DMS114 treated with DMSO at 0.1 percent for 48 hours (cell line): ENCODE measurements at regions not wholly inside any gene's neighbourhood (a gene's known extent, or its start where the extent isn't known, plus 50 kb on each side); places are given as distances from the start of the nearest gene placed in this dataset.

Experiments
- DNase-seq: peaks from one replicate; lab custom pipeline; 2025; ENCODE audit not compliant: unreplicated experiment; lab: John Stamatoyannopoulos, UW

- no peak for DNase-seq
These were observed 131.9 kb downstream of the ASB1 start for GRCh38 chr2:238558456-238559099.

DNA sequence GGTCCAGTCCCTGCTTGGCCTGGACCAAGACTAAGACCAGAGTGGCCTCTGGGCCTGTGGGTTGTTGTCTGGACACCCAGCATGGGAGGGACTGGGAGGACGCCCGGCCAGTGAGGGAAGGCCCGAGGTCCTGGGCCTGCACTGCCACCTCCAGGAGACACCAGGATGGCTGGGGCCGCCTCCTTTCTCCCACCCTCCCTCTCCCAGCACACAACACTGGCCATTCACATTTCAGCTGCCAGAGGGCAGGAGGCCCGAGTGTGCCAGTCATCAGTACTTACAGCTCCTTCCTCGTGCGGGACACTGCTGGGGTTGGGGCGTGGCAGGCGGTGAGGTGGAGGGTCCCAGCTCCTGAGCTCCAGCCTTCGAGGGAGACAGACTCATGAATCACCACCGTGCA is 133.5 kb downstream of the ASB1 start:
- no peak for DNase-seq

GRCh38 chr2:238561230-238561629 is 134.5 kb downstream of the ASB1 start:
- no peak for DNase-seq

GRCh38 chr2:238562446-238562845 is 135.7 kb downstream of the ASB1 start:
- DNase-seq, result no peak

DNA sequence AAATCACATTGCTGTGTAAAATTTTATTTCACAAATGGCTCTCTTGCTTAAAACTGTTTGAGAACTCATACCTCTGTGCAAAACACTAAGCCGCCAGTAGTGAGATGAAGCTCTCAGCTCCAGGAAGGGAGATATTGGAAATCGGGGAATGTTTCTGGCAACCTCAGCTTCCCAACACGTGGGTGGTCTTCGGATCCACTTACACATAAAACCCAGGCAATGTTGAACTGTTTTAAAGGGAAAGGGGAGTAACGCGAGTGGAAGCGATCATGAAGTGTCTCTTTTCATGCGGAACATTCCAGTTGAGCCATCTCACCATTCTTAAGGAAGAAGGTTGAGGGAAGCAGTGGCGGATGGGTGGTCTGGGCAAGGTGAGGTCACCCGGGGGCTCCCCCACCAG is 136.8 kb downstream of the ASB1 start:
- DNase-seq, result no peak

DNA sequence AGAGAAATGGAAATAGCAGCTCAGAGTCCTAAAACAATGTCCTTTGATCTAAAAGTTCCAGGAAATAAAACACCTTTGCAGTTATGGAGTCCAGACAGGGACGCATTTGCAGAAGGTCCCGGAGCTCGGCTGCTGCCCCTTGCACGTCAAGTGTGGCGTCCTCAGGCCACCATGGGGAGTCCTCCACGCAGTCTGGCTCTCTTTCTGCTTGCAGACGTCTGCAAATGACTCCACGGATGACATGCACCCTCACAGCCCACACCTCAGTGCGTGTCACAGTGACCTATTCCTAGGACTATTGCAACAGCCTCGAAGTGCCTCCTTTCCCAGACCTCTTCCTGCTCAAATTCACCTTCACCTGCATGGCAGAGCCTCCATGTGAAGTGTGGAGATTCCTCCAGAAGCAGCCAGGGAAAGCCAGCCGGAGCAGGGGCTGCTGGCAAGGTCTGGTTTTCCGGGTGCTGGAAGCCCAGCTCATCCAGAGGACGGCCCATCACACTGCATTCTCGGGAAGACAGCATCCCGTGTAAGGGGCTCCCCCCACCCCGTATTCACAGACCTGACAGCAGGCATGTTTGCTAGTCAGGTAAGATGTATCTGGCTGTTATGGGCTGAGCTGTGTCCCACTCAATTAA is 137.7 kb downstream of the ASB1 start:
- DNase-seq, result no peak

DNA sequence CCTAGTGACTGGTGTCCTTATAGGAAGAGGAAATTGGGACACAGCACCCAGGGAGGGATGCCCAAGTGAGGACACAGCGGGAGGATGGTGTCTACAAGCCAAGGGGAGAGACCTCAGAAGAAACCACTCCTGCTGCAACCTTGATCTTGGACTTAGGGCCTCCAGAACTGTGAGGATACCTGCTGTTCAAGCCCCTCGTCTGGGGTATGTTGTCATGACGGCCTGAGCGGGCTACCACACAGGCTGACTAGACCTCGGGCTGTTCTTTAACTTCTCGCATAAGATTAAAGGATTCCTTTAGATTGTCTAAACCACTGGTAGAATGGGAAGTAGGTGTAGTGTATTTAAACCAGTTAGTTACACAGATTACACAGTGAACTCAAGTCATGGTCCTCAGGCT is 138.3 kb downstream of the ASB1 start:
- DNase-seq, result no peak

GRCh38 chr2:238566001-238566645 is 139.4 kb downstream of the ASB1 start:
- no peak for DNase-seq

GRCh38 chr2:238567067-238567855 is 140.5 kb downstream of the ASB1 start:
- DNase-seq, result no peak

DNA sequence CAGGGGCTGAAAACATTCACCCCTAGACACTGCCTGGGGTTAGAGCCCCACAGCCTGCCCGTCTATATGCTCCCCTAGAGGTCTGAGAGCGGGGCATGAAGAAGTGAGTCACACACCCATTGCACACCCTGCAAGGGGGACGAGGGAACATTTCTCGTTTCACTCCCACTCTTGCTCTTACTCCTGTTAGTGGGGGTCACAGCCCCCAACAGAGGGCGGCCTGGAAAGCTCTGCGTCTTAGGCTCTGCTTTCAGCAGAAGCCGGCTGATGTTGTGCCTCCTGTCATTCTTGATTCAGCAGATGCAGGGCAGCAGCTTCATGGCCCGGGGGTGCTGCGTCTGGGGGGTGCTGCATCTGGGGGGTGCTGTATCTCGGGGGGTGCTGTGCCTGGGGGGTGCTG is 141.3 kb downstream of the ASB1 start:
- DNase-seq, result no peak

DNA sequence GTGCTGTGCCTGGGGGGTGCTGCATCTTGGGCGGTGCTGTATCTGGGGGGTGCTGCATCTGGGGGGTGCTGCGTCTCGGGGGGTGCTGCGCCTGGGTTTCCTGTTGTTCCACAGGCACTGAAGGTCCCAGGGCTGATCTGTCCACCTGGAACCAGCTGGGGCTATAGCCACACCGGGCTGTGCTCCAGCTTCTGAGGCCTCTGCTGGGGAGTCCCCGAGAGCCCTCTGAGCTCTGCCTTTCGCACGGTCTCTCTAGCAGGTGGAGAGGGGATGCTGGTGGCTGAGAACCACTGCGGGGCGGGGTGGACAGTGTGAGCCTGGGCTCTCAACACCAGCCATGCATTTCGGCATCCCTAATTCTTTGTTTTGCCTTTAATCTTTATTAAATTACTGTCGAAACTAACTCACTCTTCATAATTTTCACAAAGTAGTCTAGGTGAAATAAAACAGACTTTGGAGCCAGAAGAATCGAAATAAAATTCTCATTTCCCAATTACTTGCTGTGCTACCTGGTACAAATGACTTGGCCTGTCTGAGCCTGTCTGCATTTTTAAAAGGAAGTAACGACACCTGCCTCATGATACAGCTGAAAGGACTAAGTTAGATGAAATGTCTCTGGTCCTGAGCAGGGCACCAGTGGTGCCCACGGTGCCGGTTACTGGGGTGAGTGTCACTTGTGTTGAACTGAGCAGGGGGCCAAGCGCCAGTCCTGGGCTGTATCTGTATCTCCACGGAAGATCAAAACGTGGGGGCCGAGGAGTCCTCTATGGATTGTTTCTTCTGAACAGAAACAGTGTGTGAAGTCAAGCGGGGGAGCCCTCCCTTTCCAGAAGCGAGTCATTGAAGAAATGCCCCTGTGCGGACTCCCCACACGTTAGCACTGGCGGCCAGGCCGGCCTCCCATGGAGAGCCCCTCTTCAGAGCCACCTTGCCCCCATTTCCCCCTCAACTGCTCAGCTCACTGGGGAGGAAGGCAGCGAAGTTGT is 142.0 kb downstream of the ASB1 start:
- no peak for DNase-seq

GRCh38 chr2:238569507-238570195 is 142.9 kb downstream of the ASB1 start:
- DNase-seq, result no peak

DNA sequence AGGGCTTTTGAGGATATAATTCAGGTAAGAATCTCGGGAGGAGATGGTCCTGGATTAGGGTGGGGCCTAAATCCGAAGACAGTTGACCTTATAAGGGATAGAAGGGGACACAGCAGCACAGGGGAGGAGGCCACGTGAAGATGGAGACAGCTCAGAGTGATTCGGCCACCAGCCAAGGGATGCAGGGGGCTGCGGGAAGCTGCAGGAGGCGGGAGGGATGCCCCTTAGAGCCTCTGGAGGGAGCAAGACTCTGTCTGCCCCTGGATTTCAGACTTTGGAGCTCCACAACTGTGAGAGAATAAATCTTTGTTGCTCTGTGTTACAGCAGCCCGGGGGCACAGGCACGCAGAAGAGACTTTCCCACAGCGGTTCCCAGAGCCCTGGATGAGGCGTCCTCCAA is 143.7 kb downstream of the ASB1 start:
- DNase-seq, result no peak

- no peak for DNase-seq
These were observed 144.2 kb downstream of the ASB1 start for GRCh38 chr2:238570926-238571325.

DNA sequence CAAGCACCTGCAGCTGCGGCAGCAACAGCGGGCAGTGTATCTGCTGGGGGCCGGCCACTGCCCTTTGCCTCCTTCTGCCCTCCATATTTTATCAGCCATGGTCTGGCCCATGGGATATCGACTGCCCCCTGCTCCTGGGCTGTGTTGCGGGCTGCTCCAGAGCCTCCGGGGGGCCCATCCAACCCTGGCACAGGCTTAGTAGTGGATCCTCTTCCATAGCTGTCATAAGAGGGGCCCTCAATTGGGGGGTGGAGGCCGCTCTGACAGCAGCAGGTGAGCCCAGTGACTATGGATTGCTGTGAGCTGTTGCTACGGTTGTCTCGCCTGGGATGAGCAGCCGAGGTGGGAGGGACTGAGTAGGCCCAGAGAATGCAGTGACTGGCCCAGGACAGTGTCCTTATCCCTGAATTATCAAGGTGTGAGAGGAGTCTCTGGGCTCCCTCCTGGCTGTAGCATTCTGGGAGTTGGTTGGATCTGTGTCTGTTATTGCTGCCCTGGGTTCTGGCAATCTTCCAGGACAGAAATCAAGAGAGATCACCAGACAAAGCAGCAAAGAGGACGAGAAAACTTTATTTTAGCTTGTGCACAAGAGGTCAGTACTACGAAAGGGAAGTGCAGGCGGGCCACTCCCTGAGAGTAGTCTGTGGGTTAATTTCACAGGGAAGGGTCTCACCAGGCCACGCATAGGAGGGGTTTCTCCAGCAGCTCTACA is 145.1 kb downstream of the ASB1 start:
- no peak for DNase-seq

GRCh38 chr2:238573065-238573778 is 146.5 kb downstream of the ASB1 start:
- DNase-seq, result no peak

GRCh38 chr2:238573916-238574315 is 147.2 kb downstream of the ASB1 start:
- no peak for DNase-seq

DNA sequence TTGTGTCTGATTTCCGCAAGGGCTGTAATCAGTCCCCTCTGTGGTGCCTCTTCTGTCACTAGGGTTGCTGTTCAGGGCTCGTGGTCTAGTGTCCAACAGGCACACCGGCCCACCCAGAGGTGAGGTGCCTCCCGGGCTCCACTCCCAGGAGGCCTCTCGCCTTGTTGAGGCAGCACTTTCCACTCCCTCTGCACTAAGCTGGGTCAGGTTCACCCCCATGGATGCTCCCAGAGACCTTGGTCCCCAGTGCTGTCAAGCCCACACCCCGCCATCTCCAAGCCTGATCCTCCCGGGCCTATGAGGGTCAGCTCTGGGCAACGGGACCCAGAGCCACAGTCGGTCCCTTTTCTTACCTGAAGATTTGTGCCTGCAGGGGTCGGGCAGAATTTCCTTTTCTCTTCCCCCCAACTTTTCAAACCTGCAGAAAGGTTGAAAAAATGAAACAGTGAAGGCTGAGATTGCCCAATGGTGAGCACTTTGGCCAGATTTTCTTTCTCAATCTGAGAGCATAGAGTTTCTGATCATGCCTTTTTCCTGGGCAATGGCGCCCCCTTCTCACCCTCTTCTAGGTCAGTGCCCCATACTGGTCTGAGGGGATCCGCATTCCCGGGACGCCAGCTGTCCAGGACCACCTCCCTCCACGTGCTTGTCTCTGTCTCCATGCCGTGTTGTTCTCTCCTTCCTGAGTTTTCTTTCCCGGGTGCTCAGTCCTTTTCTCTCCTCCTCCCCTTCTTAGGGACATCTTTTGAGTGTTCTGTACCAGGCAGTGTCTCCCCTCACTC is 148.0 kb downstream of the ASB1 start:
- no peak for DNase-seq
